HG02588 (cell line): ENCODE measurements at regions not wholly inside any gene's neighbourhood (a gene's known extent, or its start where the extent isn't known, plus 50 kb on each side); places are given as distances from the start of the nearest gene placed in this dataset.

Source experiments
- ATAC-seq: cut with Tn5 transposase; IDR thresholded peaks from one replicate; pipeline ENCODE4 v1.9.1; 2021; ENCODE audit warnings: mild to moderate bottlenecking, moderate library complexity; ENCODE audit not compliant: unreplicated experiment

DNA sequence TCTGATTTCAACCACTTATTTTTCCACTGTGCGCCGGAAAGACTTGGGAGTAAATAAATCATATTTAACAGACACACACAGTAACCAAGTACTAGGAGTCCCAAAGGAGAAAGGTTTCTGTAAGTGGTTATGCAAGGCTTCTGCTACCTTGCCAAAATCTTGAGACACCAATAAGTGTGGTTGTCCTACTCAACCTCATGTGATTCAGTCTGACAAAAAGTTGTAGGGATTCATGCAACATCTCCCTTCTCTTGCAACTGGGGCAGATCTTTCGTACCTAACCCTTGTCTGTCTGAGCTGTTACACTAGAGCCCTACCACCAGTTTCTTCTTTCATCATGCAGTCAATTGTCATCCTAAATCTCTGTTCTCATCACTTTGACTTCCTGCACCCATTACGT is 69.9 kb upstream of the NUDT7 start:
- no peak for ATAC-seq

DNA sequence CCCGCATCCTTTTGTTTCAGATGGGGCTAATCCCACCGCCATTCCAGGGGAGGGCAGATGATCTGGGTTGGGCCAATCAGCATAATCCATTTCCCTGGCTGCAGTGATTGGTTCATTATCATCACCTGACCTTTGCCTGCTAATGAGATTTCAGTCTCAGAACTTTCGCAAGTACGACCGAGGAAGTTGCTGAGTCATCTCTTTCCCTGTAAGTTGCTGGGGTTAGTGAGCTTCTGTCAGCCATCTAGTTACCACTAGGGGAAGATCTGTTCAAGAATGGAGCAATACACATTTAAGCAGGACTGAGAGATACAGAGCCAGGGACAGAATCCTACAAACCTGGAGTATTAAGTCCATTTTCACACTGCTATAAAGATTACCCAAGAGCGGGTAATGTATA is 65.3 kb upstream of the NUDT7 start:
- no peak for ATAC-seq

DNA sequence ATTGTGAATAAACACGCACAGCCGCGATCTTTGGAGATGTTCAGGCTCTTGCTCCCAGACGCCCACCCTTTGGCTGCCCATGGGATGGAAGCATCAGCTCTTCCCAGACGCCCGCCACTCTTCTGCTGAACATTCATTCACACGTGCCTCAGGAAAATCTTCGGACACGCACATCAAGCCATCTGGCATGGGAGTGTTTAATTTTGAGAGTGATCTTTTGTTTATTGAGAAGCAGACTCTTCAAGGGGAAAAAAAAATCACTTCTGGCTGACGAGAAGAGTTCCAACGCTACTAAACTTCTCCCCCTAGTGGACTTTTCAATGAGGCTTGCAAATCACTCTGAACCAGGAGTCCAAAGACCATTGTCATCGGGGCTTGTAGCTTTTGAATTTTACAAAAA is 62.0 kb upstream of the NUDT7 start:
- no peak for ATAC-seq

DNA sequence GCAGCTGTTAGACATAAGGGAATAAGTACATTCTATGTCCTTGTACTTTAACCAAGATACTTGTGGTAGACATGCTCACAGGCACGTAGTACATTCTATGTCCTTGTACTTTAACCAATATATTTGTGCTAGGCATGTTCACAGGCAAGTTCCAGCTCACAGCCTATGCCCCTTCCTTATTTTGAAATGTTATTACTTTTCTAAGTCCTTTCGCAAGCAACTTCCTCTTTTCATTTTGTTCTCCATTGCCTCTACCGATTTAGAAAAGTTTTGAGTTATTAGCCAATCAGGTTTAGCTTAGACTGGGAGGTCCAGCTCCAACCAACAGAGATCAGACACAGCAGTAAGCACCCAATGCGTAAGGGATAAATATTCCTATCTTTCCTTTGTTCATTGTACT is 60.1 kb upstream of the NUDT7 start:
- ATAC-seq: no peak

GRCh38 chr16:77663711-77664110 is 58.6 kb upstream of the NUDT7 start:
- no peak for ATAC-seq

DNA sequence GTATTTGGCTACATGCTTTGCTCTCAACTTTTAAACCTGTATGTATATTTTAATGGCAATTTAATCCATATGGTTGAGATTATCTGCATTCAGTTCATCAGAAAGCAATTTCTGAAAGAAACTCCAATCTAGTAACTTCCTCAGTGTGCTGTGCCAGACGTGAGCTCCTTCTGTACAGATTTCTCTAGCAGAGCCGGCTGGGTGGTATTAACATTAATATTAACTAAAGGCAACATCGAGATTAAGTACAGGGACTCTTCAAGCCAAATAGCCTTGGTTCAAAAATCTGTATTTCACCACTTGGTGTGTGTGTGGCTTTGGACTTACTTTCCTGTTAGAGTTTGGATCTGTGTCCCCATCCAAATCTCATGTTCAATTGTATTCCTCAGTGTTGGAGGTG is 55.5 kb upstream of the NUDT7 start:
- ATAC-seq: no peak

DNA sequence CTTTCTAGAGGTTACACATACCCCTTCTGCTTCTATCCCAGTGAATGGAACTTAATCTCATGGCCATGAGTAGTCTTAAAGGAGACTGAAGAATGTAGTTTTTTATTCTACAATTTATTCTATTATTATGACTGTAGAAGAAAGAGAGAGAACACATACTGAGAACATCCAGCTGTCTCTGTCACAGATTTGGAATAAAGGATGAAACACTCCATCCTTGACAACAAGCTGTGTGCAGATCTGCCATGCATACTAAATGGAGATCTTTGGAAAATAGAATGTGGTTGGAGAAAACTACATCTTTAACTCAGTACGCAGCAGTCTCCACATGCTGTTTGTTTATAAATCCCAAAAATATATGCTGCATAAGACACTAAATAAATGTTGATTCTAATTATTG is 54.1 kb upstream of the NUDT7 start:
- ATAC-seq: no peak

- ATAC-seq: no peak
Measured at GRCh38 chr16:77669057-77669456, 53.3 kb upstream of the NUDT7 start.
